PC-3 (cell line): ENCODE measurements at regions not wholly inside any gene's neighbourhood (a gene's known extent, or its start where the extent isn't known, plus 50 kb on each side); places are given as distances from the start of the nearest gene placed in this dataset.

Source experiments
- ATAC-seq: fragments of 200-7000 bp; cut with Tn5 transposase; 2 replicates; pipeline ENCODE4 v1.9.1; 2020; ENCODE audit warnings: mild to moderate bottlenecking, moderate library complexity
- BruUV-seq: library from RNA; stranded (reverse); fragments of 400-500 nt; replicated peaks from 2 replicates; lab custom pipeline; 2021; lab: Mats Ljungman, UMichigan
- CTCF ChIA-PET: fragments of 300-600 bp; sonication (Branson Sonifier 250); formaldehyde crosslinking; loops from one replicate; lab custom pipeline; 2022; ENCODE audit warnings: antibody characterized with exemption; lab: Charles Lee
- POLR2A ChIA-PET: fragments of 300-600 bp; sonication (Branson Sonifier 250); formaldehyde crosslinking; loops from one replicate; lab custom pipeline; 2022; ENCODE audit warnings: antibody characterized with exemption; ENCODE audit not compliant: unreplicated experiment; lab: Charles Lee
- DNase-seq: peaks from one replicate; pipeline ENCODE4 v3.0.0-alpha.2; 2015
- H2AFZ ChIP-seq: fragments of 300-600 bp; sonication (generic); 2 replicates; pipeline ENCODE4 v1.6.0; 2016; ENCODE audit warnings: antibody characterized with exemption, low read length
- H3F3A ChIP-seq: fragments of 300-600 bp; sonication (generic); one replicate; pipeline ENCODE4 v1.6.0; 2017; ENCODE audit warnings: antibody characterized with exemption, low read length, control low read depth, mild to moderate bottlenecking; ENCODE audit not compliant: unreplicated experiment
- H3K27ac ChIP-seq: fragments of 300-600 bp; sonication (generic); 2 replicates; pipeline ENCODE4 v1.5.1; 2016; ENCODE audit warnings: mild to moderate bottlenecking, low read length
- H3K27me3 ChIP-seq: fragments of 300-600 bp; sonication (generic); 2 replicates; pipeline ENCODE4 v1.6.1; 2016; ENCODE audit warnings: low read length, mixed read lengths
- H3K36me3 ChIP-seq: fragments of 300-600 bp; sonication (generic); 2 replicates; pipeline ENCODE4 v1.6.1; 2016; ENCODE audit warnings: low read depth, mixed run types, low read length, mixed read lengths
- H3K4me1 ChIP-seq: fragments of 300-600 bp; sonication (generic); 2 replicates; pipeline ENCODE4 v1.5.1; 2016; ENCODE audit warnings: low read length; ENCODE audit not compliant: insufficient read depth
- H3K4me2 ChIP-seq: fragments of 300-600 bp; sonication (generic); 2 replicates; pipeline ENCODE4 v1.6.0; 2016; ENCODE audit warnings: low read length
- H3K4me3 ChIP-seq: fragments of 300-600 bp; sonication (generic); 2 replicates; pipeline ENCODE4 v1.5.1; 2016; ENCODE audit warnings: mild to moderate bottlenecking, low read length, mixed read lengths
- H3K79me2 ChIP-seq: fragments of 300-600 bp; sonication (generic); 2 replicates; pipeline ENCODE4 v1.6.1; 2017; ENCODE audit warnings: low read length, mixed read lengths
- H3K9ac ChIP-seq: fragments of 300-600 bp; sonication (generic); 2 replicates; pipeline ENCODE4 v1.6.0; 2016; ENCODE audit warnings: mild to moderate bottlenecking, low read length
- H3K9me2 ChIP-seq: fragments of 300-600 bp; sonication (generic); replicated peaks from 2 replicates; pipeline ENCODE4 v1.6.1; 2016; ENCODE audit warnings: mixed run types, low read length, mixed read lengths
- H3K9me3 ChIP-seq: fragments of 300-600 bp; sonication (generic); 2 replicates; pipeline ENCODE4 v1.6.1; 2016; ENCODE audit warnings: low read length, mixed read lengths
- H4K20me1 ChIP-seq: fragments of 300-600 bp; sonication (generic); 2 replicates; pipeline ENCODE4 v1.6.1; 2016; ENCODE audit warnings: low read length, mixed read lengths
- CTCF ChIP-seq: fragments of 300-600 bp; sonication (generic); conservative IDR thresholded peaks from 2 replicates; pipeline ENCODE4 v1.5.1; 2017; ENCODE audit warnings: antibody characterized with exemption, low read depth, mild to moderate bottlenecking, low read length
- EZH2 ChIP-seq: fragments of 300-600 bp; sonication (generic); IDR thresholded peaks from one replicate; pipeline ENCODE4 v1.6.1; 2017; ENCODE audit warnings: antibody characterized with exemption, mild to moderate bottlenecking, low read length; ENCODE audit not compliant: unreplicated experiment
- EZH2phosphoT487 ChIP-seq: fragments of 300-600 bp; sonication (generic); IDR thresholded peaks from 2 replicates; pipeline ENCODE4 v1.6.1; 2018; ENCODE audit warnings: mild to moderate bottlenecking, antibody characterized with exemption, low read length, borderline replicate concordance
- intact Hi-C: fragments of 100-400 bp; cut with micrococcal nuclease; formaldehyde crosslinking; loops from 2 replicates; pipeline ENCODE4 v1.9.0; 2023

- intact Hi-C loops, result no loop called here
- Histone ChIP-seq H4K20me1 (no peaks in the 10 kb centered on the region), H3K36me3 (no peaks in the 10 kb centered on the region), H3K9ac (no peak overlapping the region), H3K79me2 (no peaks in the 10 kb centered on the region), H3K4me3 (no peak overlapping the region), H3K27me3 (no peaks in the 10 kb centered on the region), H3K9me3 (no peaks in the 10 kb centered on the region), H3K9me2 (no peaks in the 10 kb centered on the region), H3F3A (no peaks in the 10 kb centered on the region), H2AFZ (no peak overlapping the region), H3K4me1 (peaks cover 7% of the 10 kb centered on the region), H3K4me2 (no peak overlapping the region), H3K27ac (no peak overlapping the region)
- TF ChIP-seq EZH2phosphoT487 (no peak), EZH2 (no peak), CTCF (no peak)
- DNase-seq (peak; percentile 23), ATAC-seq (0 out of 2 replicates have a peak, but pooled peaks have one; percentile 25)
- CTCF ChIA-PET, result no interaction called here
- POLR2A ChIA-PET, result no interaction called here
- BruUV-seq, result no TSS peak
Observed at GRCh38 chr1:218069180-218069579, 215.9 kb upstream of the RRP15 start.

GRCh38 chr1:218073062-218073461 lies 212.0 kb upstream of the RRP15 start:
- Histone ChIP-seq H2AFZ (no peak overlapping the region), H3K27me3 (no peaks in the 10 kb centered on the region), H3K9me2 (no peaks in the 10 kb centered on the region), H3K27ac (no peak overlapping the region), H3K79me2 (no peaks in the 10 kb centered on the region), H3K9me3 (no peaks in the 10 kb centered on the region), H3K4me2 (no peak overlapping the region), H3F3A (no peaks in the 10 kb centered on the region), H3K4me1 (peaks cover 4% of the 10 kb centered on the region), H3K36me3 (no peaks in the 10 kb centered on the region), H3K9ac (no peak overlapping the region), H4K20me1 (no peaks in the 10 kb centered on the region), H3K4me3 (no peak overlapping the region)
- no peak for DNase-seq
- BruUV-seq, result no TSS peak
- ATAC-seq, result no peak
- ChIA-PET POLR2A (no interaction called here), CTCF (no interaction called here)
- TF ChIP-seq EZH2 (no peak), CTCF (no peak), EZH2phosphoT487 (no peak)
- intact Hi-C loops, result no loop called here

- no peak overlapping the region for H3K27ac ChIP-seq
- H3K4me2 ChIP-seq, result no peak overlapping the region
- no peak overlapping the region for H2AFZ ChIP-seq
- no peaks in the 10 kb centered on the region for H3K36me3 ChIP-seq
- no peaks in the 10 kb centered on the region for H3K9me3 ChIP-seq
- no peak overlapping the region for H3K9ac ChIP-seq
- no peak for DNase-seq
- no peaks in the 10 kb centered on the region for H4K20me1 ChIP-seq
- ChIA-PET CTCF (interaction anchor here (0.6 to 0.7 kb wide), 2 partner anchors 70 to 136 kb away, joined by 3 read pairs; no protein-coding TSS in a partner anchor), POLR2A (no interaction called here)
- ATAC-seq, result no peak
- peaks cover 14% of the 10 kb centered on the region for H3K4me1 ChIP-seq
- no peak overlapping the region for H3K4me3 ChIP-seq
- H3K27me3 ChIP-seq, result no peaks in the 10 kb centered on the region
- TF ChIP-seq CTCF, result no peak
- TF ChIP-seq EZH2phosphoT487, result no peak
- no peak for TF ChIP-seq EZH2
- intact Hi-C loops, result no loop called here
- no peaks in the 10 kb centered on the region for H3F3A ChIP-seq
- H3K79me2 ChIP-seq, result no peaks in the 10 kb centered on the region
- BruUV-seq, result no TSS peak
- no peaks in the 10 kb centered on the region for H3K9me2 ChIP-seq
Observed at GRCh38 chr1:218078916-218079315, 206.2 kb upstream of the RRP15 start.
